ENCODE measurements at regions not wholly inside any gene's neighbourhood (a gene's known extent, or its start where the extent isn't known, plus 50 kb on each side); places are given as distances from the start of the nearest gene placed in this dataset.

- H3K27ac ChIP-seq = no peak overlapping the region
- no peak overlapping the region for H3K4me3 ChIP-seq (IDR thresholded peaks at IDR 0.05; ENCODE audit: insufficient read depth, low read depth, low read length)
- no peak for TF ChIP-seq CTCF (conservative IDR thresholded peaks at IDR 0.05; ENCODE audit: low read depth, low read length)
- no peaks in the 10 kb centered on the region for H3K27me3 ChIP-seq (ENCODE audit: insufficient read depth, low read depth)
- H4K20me1 ChIP-seq (ENCODE audit: insufficient read depth) = no peaks in the 10 kb centered on the region
- no peak overlapping the region for H3K9ac ChIP-seq
- H3K4me2 ChIP-seq = no peak overlapping the region
- H3K36me3 ChIP-seq (ENCODE audit: insufficient read depth) = no peaks in the 10 kb centered on the region
- no peaks in the 10 kb centered on the region for H3K79me2 ChIP-seq (ENCODE audit: insufficient read depth, low read depth)
- H2AFZ ChIP-seq (ENCODE audit: low read depth) = no peak overlapping the region
- no peaks in the 10 kb centered on the region for H3K4me1 ChIP-seq (ENCODE audit: low read depth, poor library complexity, severe bottlenecking)
Measured at GRCh38 chr5:152551061-152551460, 146.0 kb upstream of the NMUR2 start.

- Histone ChIP-seq H3K36me3 (ENCODE audit: insufficient read depth) (no peaks in the 10 kb centered on the region), H2AFZ (ENCODE audit: low read depth) (no peak overlapping the region), H3K79me2 (ENCODE audit: insufficient read depth, low read depth) (no peaks in the 10 kb centered on the region), H3K4me1 (ENCODE audit: low read depth, poor library complexity, severe bottlenecking) (no peaks in the 10 kb centered on the region), H3K27ac (no peak overlapping the region), H3K27me3 (ENCODE audit: insufficient read depth, low read depth) (no peaks in the 10 kb centered on the region), H3K4me2 (no peak overlapping the region), H3K4me3 (IDR thresholded peaks at IDR 0.05; ENCODE audit: insufficient read depth, low read depth, low read length) (no peak overlapping the region), H4K20me1 (ENCODE audit: insufficient read depth) (no peaks in the 10 kb centered on the region), H3K9ac (no peak overlapping the region)
- TF ChIP-seq CTCF (conservative IDR thresholded peaks at IDR 0.05; ENCODE audit: low read depth, low read length) = no peak
Measured at GRCh38 chr5:152556784-152557183, 151.7 kb upstream of the NMUR2 start.

GRCh38 chr5:152560512-152561137 lies 155.5 kb upstream of the NMUR2 start:
- Histone ChIP-seq H3K4me1 (ENCODE audit: low read depth, poor library complexity, severe bottlenecking) (no peaks in the 10 kb centered on the region), H3K27me3 (ENCODE audit: insufficient read depth, low read depth) (no peaks in the 10 kb centered on the region), H3K79me2 (ENCODE audit: insufficient read depth, low read depth) (no peaks in the 10 kb centered on the region), H3K36me3 (ENCODE audit: insufficient read depth) (no peaks in the 10 kb centered on the region), H3K9ac (no peak overlapping the region), H3K4me2 (no peak overlapping the region), H3K27ac (no peak overlapping the region), H4K20me1 (ENCODE audit: insufficient read depth) (no peaks in the 10 kb centered on the region), H3K4me3 (IDR thresholded peaks at IDR 0.05; ENCODE audit: insufficient read depth, low read depth, low read length) (no peak overlapping the region), H2AFZ (ENCODE audit: low read depth) (no peak overlapping the region)
- TF ChIP-seq CTCF (conservative IDR thresholded peaks at IDR 0.05; ENCODE audit: low read depth, low read length) = peak; percentile 71

GRCh38 chr5:152568016-152568415 lies 162.9 kb upstream of the NMUR2 start:
- Histone ChIP-seq H2AFZ (ENCODE audit: low read depth) (no peak overlapping the region), H3K27me3 (ENCODE audit: insufficient read depth, low read depth) (no peaks in the 10 kb centered on the region), H3K27ac (no peak overlapping the region), H4K20me1 (ENCODE audit: insufficient read depth) (no peaks in the 10 kb centered on the region), H3K36me3 (ENCODE audit: insufficient read depth) (no peaks in the 10 kb centered on the region), H3K79me2 (ENCODE audit: insufficient read depth, low read depth) (no peaks in the 10 kb centered on the region), H3K4me3 (IDR thresholded peaks at IDR 0.05; ENCODE audit: insufficient read depth, low read depth, low read length) (no peak overlapping the region), H3K9ac (no peak overlapping the region), H3K4me1 (ENCODE audit: low read depth, poor library complexity, severe bottlenecking) (no peaks in the 10 kb centered on the region), H3K4me2 (no peak overlapping the region)
- TF ChIP-seq CTCF (conservative IDR thresholded peaks at IDR 0.05; ENCODE audit: low read depth, low read length) = no peak
